CD4-positive, alpha-beta T cell (primary cell): ENCODE measurements at regions not wholly inside any gene's neighbourhood (a gene's known extent, or its start where the extent isn't known, plus 50 kb on each side); places are given as distances from the start of the nearest gene placed in this dataset.

Experiments
- ATAC-seq: fragments of 200-7000 bp; cut with Tn5 transposase; one replicate; pipeline ENCODE4 v1.10.0; 2022; ENCODE audit warnings: mild to moderate bottlenecking; ENCODE audit not compliant: poor library complexity
- CTCF ChIA-PET: fragments of 350-600 bp; sonication (Branson Sonifier 250); formaldehyde crosslinking; loops from one replicate; lab custom pipeline; 2021; ENCODE audit warnings: antibody characterized with exemption, inconsistent platforms; lab: Charles Lee
- POLR2A ChIA-PET: fragments of 350-600 bp; sonication (Branson Sonifier 250); formaldehyde crosslinking; loops from one replicate; lab custom pipeline; 2021; ENCODE audit warnings: antibody characterized with exemption, inconsistent platforms; lab: Charles Lee
- DNase-seq, 14 experiments: peaks; one replicate each; pipeline ENCODE4 v3.0.0-alpha.2; 2013 to 2020; ENCODE audit warnings: mixed read lengths in 2 of 14
- H3K27ac ChIP-seq, 2 donors: one replicate each; pipeline versions ENCODE4 v1.5.1 to v1.7.0; 2013; ENCODE audit warnings: low read length in 2 of 2, low read depth in 1 of 2, mild to moderate bottlenecking in 1 of 2
- H3K27me3 ChIP-seq, 2 experiments: 1 replicate in 1 of 2; 2 replicates in 1 of 2; pipeline versions ENCODE4 v1.6.1 to v1.7.0; 2013; ENCODE audit warnings: low read length in 2 of 2, control low read depth in 1 of 2, mild to moderate bottlenecking in 1 of 2, moderate library complexity in 1 of 2; ENCODE audit not compliant: insufficient read depth in 2 of 2, control insufficient read depth in 1 of 2
- H3K36me3 ChIP-seq: one replicate; pipeline ENCODE4 v1.6.1; 2013; ENCODE audit warnings: low read length, control low read depth; ENCODE audit not compliant: insufficient read depth
- H3K4me1 ChIP-seq: one replicate; pipeline ENCODE4 v1.6.1; 2013; ENCODE audit warnings: low read length, control low read depth; ENCODE audit not compliant: insufficient read depth
- H3K4me3 ChIP-seq: one replicate; pipeline ENCODE4 v1.5.1; 2013; ENCODE audit warnings: mild to moderate bottlenecking, low read length, moderate library complexity
- H3K9me3 ChIP-seq, 2 experiments: 1 replicate in 1 of 2; 2 replicates in 1 of 2; pipeline versions ENCODE4 v1.6.1 to v1.7.0; 2013; ENCODE audit warnings: low read length in 2 of 2, mild to moderate bottlenecking in 2 of 2, control low read depth in 1 of 2, moderate library complexity in 1 of 2; ENCODE audit not compliant: control insufficient read depth in 1 of 2, insufficient read depth in 1 of 2
- H3K27ac Mint-ChIP-seq: one replicate; pipeline ENCODE4 v1.8.0; 2020; ENCODE audit warnings: mixed read lengths
- H3K27me3 Mint-ChIP-seq: one replicate; pipeline ENCODE4 v1.8.0; 2021; ENCODE audit warnings: mixed read lengths
- H3K36me3 Mint-ChIP-seq: one replicate; pipeline ENCODE4 v1.8.0; 2021; ENCODE audit warnings: low read depth, mixed read lengths
- H3K4me1 Mint-ChIP-seq: one replicate; pipeline ENCODE4 v1.8.0; 2021; ENCODE audit warnings: low read depth, mixed read lengths
- H3K4me3 Mint-ChIP-seq: one replicate; pipeline ENCODE4 v1.8.0; 2020; ENCODE audit warnings: mild to moderate bottlenecking, mixed read lengths
- H3K9me3 Mint-ChIP-seq: one replicate; pipeline ENCODE4 v1.8.0; 2020; ENCODE audit warnings: mixed read lengths
- intact Hi-C, 2 experiments: fragments of 100-400 bp; cut with DNase I in 1 of 2; cut with micrococcal nuclease in 1 of 2; formaldehyde crosslinking; loops; one replicate each; pipeline versions ENCODE4 v1.15.1 to v1.9.0; 2023 to 2025; cut with DNase I, micrococcal nuclease
- TF ChIP-seq, protein P1 (sequence below): fragments of 200-600 bp; IDR thresholded peaks from one replicate; pipeline ENCODE4 v1.8.0; 2022; ENCODE audit warnings: antibody characterized with exemption, mild to moderate bottlenecking

DNA sequence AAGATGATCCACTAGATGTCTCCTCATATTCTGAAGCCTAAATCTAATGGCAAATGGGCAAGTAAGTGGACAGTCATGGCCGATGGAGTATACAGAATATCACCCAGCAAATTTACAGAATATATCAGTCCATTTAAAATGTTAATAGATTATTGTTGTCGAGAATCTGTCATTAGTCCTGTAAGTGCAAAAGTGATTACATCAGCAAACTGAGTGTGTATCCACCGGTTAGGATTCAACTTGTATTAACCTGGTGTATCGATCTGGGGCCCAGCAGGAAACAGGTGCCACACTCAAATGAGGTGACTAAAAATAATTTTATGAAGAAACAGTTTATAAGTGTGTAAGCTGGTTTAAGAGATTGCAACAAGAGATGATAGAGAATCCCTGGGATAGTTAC is 367.9 kb upstream of the FAM47C start:
- no peak for ATAC-seq
- Histone ChIP-seq H3K9me3 (no peaks in the 10 kb centered on the region), H3K36me3 (no peaks in the 10 kb centered on the region), H3K27me3 (no peaks in the 10 kb centered on the region), H3K4me3 (no peak overlapping the region), H3K4me1 (no peaks in the 10 kb centered on the region), H3K27ac (no peak overlapping the region)
- Mint-ChIP-seq H3K36me3 (no peaks in the 10 kb centered on the region), H3K27ac (no peak overlapping the region), H3K4me3 (no peak overlapping the region), H3K9me3 (no peaks in the 10 kb centered on the region), H3K27me3 (no peaks in the 10 kb centered on the region), H3K4me1 (no peaks in the 10 kb centered on the region)
- intact Hi-C loops = no loop called here
- no peak for DNase-seq
- ChIA-PET CTCF (no interaction called here), POLR2A (no interaction called here)
- TF ChIP-seq, protein P1, sequence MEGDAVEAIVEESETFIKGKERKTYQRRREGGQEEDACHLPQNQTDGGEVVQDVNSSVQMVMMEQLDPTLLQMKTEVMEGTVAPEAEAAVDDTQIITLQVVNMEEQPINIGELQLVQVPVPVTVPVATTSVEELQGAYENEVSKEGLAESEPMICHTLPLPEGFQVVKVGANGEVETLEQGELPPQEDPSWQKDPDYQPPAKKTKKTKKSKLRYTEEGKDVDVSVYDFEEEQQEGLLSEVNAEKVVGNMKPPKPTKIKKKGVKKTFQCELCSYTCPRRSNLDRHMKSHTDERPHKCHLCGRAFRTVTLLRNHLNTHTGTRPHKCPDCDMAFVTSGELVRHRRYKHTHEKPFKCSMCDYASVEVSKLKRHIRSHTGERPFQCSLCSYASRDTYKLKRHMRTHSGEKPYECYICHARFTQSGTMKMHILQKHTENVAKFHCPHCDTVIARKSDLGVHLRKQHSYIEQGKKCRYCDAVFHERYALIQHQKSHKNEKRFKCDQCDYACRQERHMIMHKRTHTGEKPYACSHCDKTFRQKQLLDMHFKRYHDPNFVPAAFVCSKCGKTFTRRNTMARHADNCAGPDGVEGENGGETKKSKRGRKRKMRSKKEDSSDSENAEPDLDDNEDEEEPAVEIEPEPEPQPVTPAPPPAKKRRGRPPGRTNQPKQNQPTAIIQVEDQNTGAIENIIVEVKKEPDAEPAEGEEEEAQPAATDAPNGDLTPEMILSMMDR = no peak

DNA sequence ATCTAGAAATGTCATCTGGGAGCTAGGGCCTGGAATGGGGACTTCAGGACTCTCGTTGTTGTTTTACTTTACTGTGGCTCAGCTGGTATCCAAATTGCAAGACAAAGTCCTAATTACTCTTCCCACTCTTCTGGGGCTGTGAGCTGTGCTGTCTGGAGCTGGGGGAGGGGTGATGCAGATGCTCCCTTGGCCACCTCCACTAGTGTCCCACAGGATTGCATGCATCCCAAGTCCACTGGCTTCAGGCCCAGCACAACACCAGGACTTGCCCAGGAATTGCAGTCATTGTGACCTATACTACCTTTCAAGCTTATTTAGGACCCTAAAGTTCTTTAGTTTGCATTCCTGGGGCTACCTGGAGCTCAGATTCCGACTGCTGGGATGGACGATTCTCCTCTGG is 366.1 kb upstream of the FAM47C start:
- Mint-ChIP-seq H3K27ac (no peak overlapping the region), H3K4me1 (no peaks in the 10 kb centered on the region), H3K36me3 (no peaks in the 10 kb centered on the region), H3K9me3 (no peaks in the 10 kb centered on the region), H3K27me3 (no peaks in the 10 kb centered on the region), H3K4me3 (no peak overlapping the region)
- ATAC-seq (no peak), DNase-seq (no peak)
- H3K4me1 ChIP-seq = no peaks in the 10 kb centered on the region
- intact Hi-C loops = no loop called here
- H3K36me3 ChIP-seq = no peaks in the 10 kb centered on the region
- POLR2A ChIA-PET = no interaction called here
- H3K4me3 ChIP-seq = no peak overlapping the region
- no peaks in the 10 kb centered on the region for H3K27me3 ChIP-seq
- CTCF ChIA-PET = no interaction called here
- no peaks in the 10 kb centered on the region for H3K9me3 ChIP-seq
- no peak overlapping the region for H3K27ac ChIP-seq
- TF ChIP-seq, protein P1 = no peak

DNA sequence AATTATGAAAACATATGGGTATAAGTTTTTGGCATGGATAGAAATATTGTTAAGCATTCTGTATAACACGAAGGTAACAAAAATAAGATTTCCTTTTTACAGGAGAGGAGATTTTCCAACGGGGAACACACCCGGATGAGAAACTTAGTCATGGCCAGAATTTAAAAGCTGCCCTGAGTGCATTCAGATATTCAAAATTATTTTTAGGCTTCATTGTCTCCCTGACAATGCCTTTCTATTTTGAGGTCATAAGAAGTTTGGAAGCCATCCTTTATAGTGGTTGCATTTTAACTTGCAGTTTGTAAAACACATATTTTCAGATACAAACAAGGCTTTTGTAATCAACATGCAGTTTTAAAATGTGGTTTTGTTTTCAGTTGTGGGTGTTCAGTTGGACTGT is 357.5 kb upstream of the FAM47C start:
- no peaks in the 10 kb centered on the region for H3K36me3 Mint-ChIP-seq

More for the DNA sequence above, 357.5 kb upstream of the FAM47C start:
- intact Hi-C loops = no loop called here
- ChIA-PET CTCF (no interaction called here), POLR2A (no interaction called here)
- TF ChIP-seq, protein P1 = no peak
- Mint-ChIP-seq H3K27me3 (no peaks in the 10 kb centered on the region), H3K27ac (no peak overlapping the region), H3K4me3 (no peak overlapping the region), H3K9me3 (no peaks in the 10 kb centered on the region), H3K4me1 (no peaks in the 10 kb centered on the region)
- Histone ChIP-seq H3K4me3 (no peak overlapping the region), H3K27me3 (no peaks in the 10 kb centered on the region), H3K4me1 (no peaks in the 10 kb centered on the region), H3K27ac (no peak overlapping the region), H3K36me3 (no peaks in the 10 kb centered on the region), H3K9me3 (no peaks in the 10 kb centered on the region)
- DNase-seq (no peak), ATAC-seq (no peak)
